ENCODE measurements at regions not wholly inside any gene's neighbourhood (a gene's known extent, or its start where the extent isn't known, plus 50 kb on each side); places are given as distances from the start of the nearest gene placed in this dataset.

- TF ChIP-seq EZH2 (IDR thresholded peaks at IDR 0.05; ENCODE audit: low read length, unreplicated experiment): no peak
- TF ChIP-seq CTCF (conservative IDR thresholded peaks at IDR 0.05; ENCODE audit: low read depth, low read length): no peak
Observed at GRCh38 chr9:135036861-135037465, 50.5 kb upstream of the OLFM1 start.

All from PC-3 (cell line).